MCF 10A (cell line): ENCODE measurements at regions not wholly inside any gene's neighbourhood (a gene's known extent, or its start where the extent isn't known, plus 50 kb on each side); places are given as distances from the start of the nearest gene placed in this dataset.

Experiments used
- BruUV-seq: library from RNA; stranded (reverse); fragments of 400-500 nt; replicated peaks from 2 replicates; lab custom pipeline; 2021; lab: Mats Ljungman, UMichigan
- CTCF ChIA-PET: fragments of 300-600 bp; sonication (Branson Sonifier 250); formaldehyde crosslinking; extraction: SDS; loops from one replicate; lab custom pipeline; 2021; ENCODE audit warnings: antibody characterized with exemption, inconsistent platforms; lab: Yijun Ruan, JAX
- POLR2A ChIA-PET: fragments of 300-600, 350-650 bp; sonication (Branson Sonifier 250); formaldehyde crosslinking; extraction: SDS; loops from one replicate; lab custom pipeline; 2020; ENCODE audit warnings: antibody characterized with exemption, inconsistent platforms; lab: Yijun Ruan, JAX
- DNase-seq: peaks from one replicate; pipeline ENCODE4 v3.0.0-alpha.2; 2018; ENCODE audit not compliant: unreplicated experiment
- H3K27ac Mint-ChIP-seq: one replicate; pipeline ENCODE4 v1.8.0; 2022; ENCODE audit warnings: mild to moderate bottlenecking, low read depth, mixed read lengths; ENCODE audit not compliant: unreplicated experiment
- H3K27me3 Mint-ChIP-seq: one replicate; pipeline ENCODE4 v1.8.0; 2022; ENCODE audit warnings: mixed read lengths; ENCODE audit not compliant: insufficient read depth, unreplicated experiment
- H3K36me3 Mint-ChIP-seq: one replicate; pipeline ENCODE4 v1.8.0; 2022; ENCODE audit warnings: mild to moderate bottlenecking, moderate library complexity, mixed read lengths; ENCODE audit not compliant: insufficient read depth, unreplicated experiment
- H3K4me1 Mint-ChIP-seq: one replicate; pipeline ENCODE4 v1.8.0; 2022; ENCODE audit warnings: mixed read lengths; ENCODE audit not compliant: insufficient read depth, unreplicated experiment
- H3K4me3 Mint-ChIP-seq: one replicate; pipeline ENCODE4 v1.8.0; 2022; ENCODE audit warnings: mild to moderate bottlenecking, moderate library complexity, mixed read lengths; ENCODE audit not compliant: unreplicated experiment
- H3K9me3 Mint-ChIP-seq: one replicate; pipeline ENCODE4 v1.8.0; 2022; ENCODE audit warnings: mixed read lengths; ENCODE audit not compliant: unreplicated experiment
- intact Hi-C: fragments of 100-400 bp; cut with micrococcal nuclease; formaldehyde crosslinking; loops from 2 replicates; pipeline ENCODE4 v1.14.1; 2022
- TF ChIP-seq, protein P1 (sequence below): fragments of 200-600 bp; IDR thresholded peaks from one replicate; pipeline ENCODE4 v1.8.0; 2022; ENCODE audit warnings: antibody characterized with exemption, mild to moderate bottlenecking; ENCODE audit not compliant: unreplicated experiment

DNA sequence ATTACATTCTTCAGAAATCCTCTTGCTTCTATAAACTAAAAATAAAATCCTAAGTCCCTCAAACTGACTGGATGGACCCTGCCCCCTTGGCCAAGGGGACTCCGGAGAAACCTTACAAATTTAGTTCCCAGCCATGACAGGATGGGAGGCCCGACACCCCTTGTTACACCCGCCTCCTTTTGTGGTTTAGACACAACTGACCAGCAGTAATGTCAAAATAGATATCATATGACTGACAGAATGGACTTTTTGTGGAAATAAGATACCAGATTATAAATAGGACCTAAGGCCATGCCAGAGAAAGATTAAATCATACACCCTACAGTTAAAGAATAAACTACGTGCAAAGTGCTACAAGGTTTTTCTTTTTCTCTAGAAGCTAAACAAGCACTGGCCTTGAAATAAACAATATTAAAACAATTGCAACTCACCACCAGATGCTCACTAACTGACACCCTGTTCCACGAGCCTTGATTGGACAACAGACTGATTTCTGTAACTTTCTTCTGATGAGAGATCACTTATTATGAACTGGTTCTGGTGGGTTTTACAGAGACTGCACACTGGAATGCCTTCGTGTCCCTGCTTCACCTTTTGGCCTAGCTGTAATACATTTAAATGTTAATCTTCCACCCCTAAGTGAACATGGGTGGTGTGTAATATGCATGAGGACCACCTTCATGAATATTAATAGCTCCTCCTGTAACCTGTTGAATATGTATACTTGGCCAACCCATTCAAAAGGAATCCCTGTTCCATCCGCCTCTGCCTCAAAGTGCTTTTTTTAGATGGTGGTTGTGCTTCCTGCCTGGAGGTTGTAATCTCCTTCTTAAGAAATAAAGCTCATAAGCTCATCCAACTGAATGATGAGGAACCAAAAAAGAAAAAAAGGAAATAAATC, 99.6 kb downstream of the ODF2L start:
- intact Hi-C loops, result no loop called here
- Mint-ChIP-seq H3K4me1 (no peaks in the 10 kb centered on the region), H3K27ac (no peak overlapping the region), H3K27me3 (peaks cover 18% of the 10 kb centered on the region), H3K36me3 (no peaks in the 10 kb centered on the region), H3K9me3 (peaks cover 12% of the 10 kb centered on the region), H3K4me3 (no peak overlapping the region)
- ChIA-PET CTCF (interaction anchor here (0.6 kb wide), 1 partner anchor 13 kb away, joined by 3 read pairs; no protein-coding TSS in a partner anchor), POLR2A (no interaction called here)
- DNase-seq, result no peak
- BruUV-seq, result no TSS peak
- TF ChIP-seq, protein P1, sequence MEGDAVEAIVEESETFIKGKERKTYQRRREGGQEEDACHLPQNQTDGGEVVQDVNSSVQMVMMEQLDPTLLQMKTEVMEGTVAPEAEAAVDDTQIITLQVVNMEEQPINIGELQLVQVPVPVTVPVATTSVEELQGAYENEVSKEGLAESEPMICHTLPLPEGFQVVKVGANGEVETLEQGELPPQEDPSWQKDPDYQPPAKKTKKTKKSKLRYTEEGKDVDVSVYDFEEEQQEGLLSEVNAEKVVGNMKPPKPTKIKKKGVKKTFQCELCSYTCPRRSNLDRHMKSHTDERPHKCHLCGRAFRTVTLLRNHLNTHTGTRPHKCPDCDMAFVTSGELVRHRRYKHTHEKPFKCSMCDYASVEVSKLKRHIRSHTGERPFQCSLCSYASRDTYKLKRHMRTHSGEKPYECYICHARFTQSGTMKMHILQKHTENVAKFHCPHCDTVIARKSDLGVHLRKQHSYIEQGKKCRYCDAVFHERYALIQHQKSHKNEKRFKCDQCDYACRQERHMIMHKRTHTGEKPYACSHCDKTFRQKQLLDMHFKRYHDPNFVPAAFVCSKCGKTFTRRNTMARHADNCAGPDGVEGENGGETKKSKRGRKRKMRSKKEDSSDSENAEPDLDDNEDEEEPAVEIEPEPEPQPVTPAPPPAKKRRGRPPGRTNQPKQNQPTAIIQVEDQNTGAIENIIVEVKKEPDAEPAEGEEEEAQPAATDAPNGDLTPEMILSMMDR, result no peak

DNA sequence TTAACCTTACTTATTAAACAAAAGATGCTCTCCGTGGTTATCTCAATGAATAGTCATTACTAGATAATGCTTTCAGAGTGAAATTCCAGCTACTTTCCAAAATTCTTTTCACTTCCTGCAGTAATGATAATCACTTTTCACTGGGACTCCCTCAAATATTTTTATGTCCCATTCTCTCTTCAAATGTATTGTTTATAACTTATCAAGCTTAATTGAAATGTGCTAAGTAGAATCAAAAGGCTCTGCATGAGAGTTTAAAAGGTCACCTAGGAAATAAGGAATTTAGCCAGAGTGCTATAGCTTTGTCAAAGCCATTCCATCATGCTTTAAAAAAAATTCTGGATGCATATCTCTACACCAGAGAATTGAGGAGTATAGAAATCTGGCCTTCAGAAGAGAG, 106.4 kb downstream of the ODF2L start:
- H3K9me3 Mint-ChIP-seq, result no peaks in the 10 kb centered on the region
- TF ChIP-seq, protein P1, result no peak
- no peak for DNase-seq
- H3K36me3 Mint-ChIP-seq, result no peaks in the 10 kb centered on the region
- no TSS peak for BruUV-seq
- intact Hi-C loops, result no loop called here
- CTCF ChIA-PET, result no interaction called here
- no peaks in the 10 kb centered on the region for H3K4me1 Mint-ChIP-seq
- no peaks in the 10 kb centered on the region for H3K27me3 Mint-ChIP-seq
- H3K27ac Mint-ChIP-seq, result no peak overlapping the region
- POLR2A ChIA-PET, result no interaction called here
- no peak overlapping the region for H3K4me3 Mint-ChIP-seq

DNA sequence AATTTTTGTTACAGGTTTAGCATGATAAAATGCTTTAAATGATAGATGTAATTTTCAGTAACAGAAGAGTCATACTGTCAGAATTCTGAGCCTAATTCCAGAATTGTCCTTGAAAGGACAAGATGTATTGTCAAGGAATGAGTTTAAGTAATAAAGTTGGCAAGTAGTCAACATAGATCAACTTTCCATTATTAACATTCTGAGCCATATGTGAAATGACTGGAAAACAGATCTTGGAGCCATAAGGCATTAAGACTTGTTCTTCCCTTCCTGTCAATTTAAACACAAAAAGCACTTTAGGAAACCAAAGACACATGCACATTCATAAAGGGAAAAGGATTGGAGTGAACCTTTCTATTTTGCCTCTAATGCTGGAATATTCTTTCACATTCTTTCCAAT, 107.0 kb downstream of the ODF2L start:
- Mint-ChIP-seq H3K36me3 (no peaks in the 10 kb centered on the region), H3K27me3 (no peaks in the 10 kb centered on the region), H3K27ac (no peak overlapping the region), H3K4me1 (no peaks in the 10 kb centered on the region), H3K4me3 (no peak overlapping the region), H3K9me3 (no peaks in the 10 kb centered on the region)
- DNase-seq, result no peak
- ChIA-PET CTCF (no interaction called here), POLR2A (no interaction called here)
- BruUV-seq, result no TSS peak
- intact Hi-C loops, result no loop called here
- TF ChIP-seq, protein P1, result no peak

DNA sequence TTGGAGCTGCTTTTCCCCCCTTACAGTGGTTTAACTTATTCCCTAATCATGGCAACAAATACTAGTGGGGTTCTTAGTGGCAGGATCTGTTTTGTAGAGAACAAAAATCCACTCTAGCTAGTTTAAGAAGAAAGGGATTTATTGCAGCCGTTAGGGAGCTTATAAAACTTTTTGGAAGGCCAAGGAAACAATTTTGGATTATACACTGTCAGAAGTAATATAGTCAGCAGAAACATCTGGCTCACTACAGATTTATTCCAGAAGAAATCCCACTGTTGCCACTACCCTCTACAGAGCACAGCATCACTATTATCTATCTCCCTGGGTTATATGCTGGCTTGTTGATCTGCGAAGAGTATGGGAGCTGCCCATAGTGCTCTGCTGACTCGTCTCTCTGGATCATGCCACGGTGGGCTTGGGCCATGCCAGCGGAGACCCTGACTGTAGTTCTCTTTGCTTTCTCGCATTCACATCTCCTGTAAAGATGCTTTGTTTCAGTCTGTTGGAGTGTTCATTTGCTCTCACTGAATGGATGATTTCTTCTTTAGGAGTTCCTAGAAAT, 107.5 kb downstream of the ODF2L start:
- no TSS peak for BruUV-seq
- H3K4me3 Mint-ChIP-seq, result no peak overlapping the region
- DNase-seq, result no peak
- TF ChIP-seq, protein P1, result no peak
- H3K4me1 Mint-ChIP-seq, result no peaks in the 10 kb centered on the region
- ChIA-PET CTCF (no interaction called here), POLR2A (no interaction called here)
- no peaks in the 10 kb centered on the region for H3K36me3 Mint-ChIP-seq
- no peaks in the 10 kb centered on the region for H3K9me3 Mint-ChIP-seq
- intact Hi-C loops, result no loop called here
- no peaks in the 10 kb centered on the region for H3K27me3 Mint-ChIP-seq
- H3K27ac Mint-ChIP-seq, result no peak overlapping the region
